Fibroblast of lung (primary cell): ENCODE measurements at regions not wholly inside any gene's neighbourhood (a gene's known extent, or its start where the extent isn't known, plus 50 kb on each side); places are given as distances from the start of the nearest gene placed in this dataset.

Source experiments
- CTCF ChIP-seq, 2 donors: IDR thresholded peaks in 1 of 2; conservative IDR thresholded peaks in 1 of 2; 1 replicate in 1 of 2; 2 replicates in 1 of 2; pipeline ENCODE4 v1.5.1; 2011 to 2012; ENCODE audit warnings: low read length in 2 of 2, control low read depth in 1 of 2, inconsistent platforms in 1 of 2, low read depth in 1 of 2, mild to moderate bottlenecking in 1 of 2
- EZH2 ChIP-seq: IDR thresholded peaks from 2 replicates; pipeline ENCODE4 v1.5.1; 2012; ENCODE audit warnings: low read length, control low read depth, mild to moderate bottlenecking; ENCODE audit errors: missing control alignments

DNA sequence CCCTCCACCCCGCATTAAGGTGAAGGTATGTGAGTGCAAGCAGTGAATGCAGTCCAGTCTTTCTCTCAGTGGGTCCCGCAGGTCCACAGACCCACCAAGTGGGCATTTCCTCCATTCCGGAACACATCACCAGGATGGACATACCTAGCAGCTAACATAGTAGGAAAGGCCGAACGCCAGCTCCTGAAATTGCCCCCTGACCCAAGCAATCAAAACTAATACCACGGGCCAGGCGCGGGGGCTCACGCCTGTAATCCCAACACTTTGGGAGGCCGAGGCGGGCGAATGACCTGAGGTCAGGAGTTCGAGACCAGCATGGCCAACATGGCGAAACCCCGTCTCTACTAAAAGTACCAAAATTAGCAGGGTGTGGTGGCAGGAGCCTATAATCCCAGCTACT, 71.7 kb upstream of the VSTM2B start:
- no peak for TF ChIP-seq EZH2
- TF ChIP-seq CTCF (conservative IDR thresholded peaks at IDR 0.05 in 1 of 2, IDR thresholded peaks at IDR 0.05 in 1 of 2; ENCODE audit: low read depth in 1 of 2, low read length in 2 of 2) = no peak
